Heart right ventricle (tissue), 16 donors: ENCODE measurements at regions not wholly inside any gene's neighbourhood (a gene's known extent, or its start where the extent isn't known, plus 50 kb on each side); places are given as distances from the start of the nearest gene placed in this dataset.

Source experiments
- ATAC-seq, 8 donors: fragments of 200-7000 bp; cut with Tn5 transposase; one replicate each; pipeline ENCODE4 v1.9.1; 2020; ENCODE audit warnings: mild to moderate bottlenecking in 8 of 8, moderate library complexity in 8 of 8, moderate number of reproducible peaks in 1 of 8
- DNase-seq, 2 donors: peaks; one replicate each; pipeline ENCODE4 v3.0.0-alpha.2; 2020
- H3K27ac ChIP-seq, 10 donors: fragments of 200-600 bp; sonication (generic) in 2 of 10; one replicate each; pipeline versions ENCODE4 v1.5.0 to v1.8.0; 2020 to 2022; ENCODE audit warnings: mild to moderate bottlenecking in 3 of 10
- H3K27me3 ChIP-seq, 7 donors: fragments of 200-600 bp; one replicate each; pipeline ENCODE4 v1.8.0; 2021 to 2022; ENCODE audit warnings: mild to moderate bottlenecking in 2 of 7
- H3K36me3 ChIP-seq, 9 donors: fragments of 200-600 bp; sonication (generic) in 1 of 9; one replicate each; pipeline versions ENCODE4 v1.5.0 to v1.8.0; 2020 to 2022; ENCODE audit warnings: mild to moderate bottlenecking in 2 of 9
- H3K4me1 ChIP-seq, 9 donors: fragments of 200-600 bp; sonication (generic) in 1 of 9; one replicate each; pipeline versions ENCODE4 v1.5.0 to v1.8.0; 2020 to 2022; ENCODE audit warnings: mild to moderate bottlenecking in 4 of 9
- H3K4me3 ChIP-seq, 10 donors: fragments of 200-600 bp; sonication (generic) in 2 of 10; one replicate each; pipeline versions ENCODE4 v1.5.0 to v1.8.0; 2020 to 2022; ENCODE audit warnings: mild to moderate bottlenecking in 7 of 10, moderate library complexity in 2 of 10
- H3K9me3 ChIP-seq, 11 donors: fragments of 200-600 bp in 10 of 11; sonication (generic) in 2 of 11; one replicate each; pipeline versions ENCODE4 v1.5.0 to v1.8.0; 2013 to 2022; ENCODE audit warnings: mild to moderate bottlenecking in 2 of 11, control low read depth in 1 of 11, moderate library complexity in 1 of 11
- CTCF ChIP-seq, 9 donors: fragments of 200-600 bp; sonication (generic) in 2 of 9; IDR thresholded peaks; one replicate each; pipeline versions ENCODE4 v1.5.0 to v1.8.0; 2021 to 2022; ENCODE audit warnings: antibody characterized with exemption in 9 of 9, mild to moderate bottlenecking in 5 of 9, moderate library complexity in 1 of 9
- WGBS, 2 donors: extraction: QIAGEN DNeasy Blood & Tissue Kit; methylation state at CpG; one replicate each; pipeline ENCODE4 v1.1.7; 2013; ENCODE audit warnings: inconsistent platforms in 1 of 2; 5-methylcytosine and 5-hydroxymethylcytosine counted together
- intact Hi-C, 10 donors: fragments of 100-400 bp; cut with DNase I; formaldehyde crosslinking; loops; one replicate each; pipeline versions ENCODE4 v1.11.1 to v1.14.2; 2022
- donor health status: Arrhythmogenic right ventricular cardiomyopathy.
- donor health status: ischemic (EF 13 %, LVEDD 7.1; RV severe dilation, severe dysfunction).
- donor health status: healthy with polysubstance abuse.
- donor health status: DM: no; HTN: yes; CAD: no.
- donor health status: DM: no; HTN: no; CAD: no.
- donor health status: ischemic (EF 25% LVEDD 6.9; RV normal size, moderate dysfunction).
- donor health status: ischemic (EF 25% LVEDD 5.7; RV mildly dilated, moderate dysfunction).
- donor health status: healthy.
- donor health status: DM: yes; HTN: yes; CAD: no.
- donor health status: Ischemic cardiomyopathy.
- donor health status: ischemic (EF 35%, LVEDD 5.7; RV mildly dilated, moderate dysfunction).
- donor health status: nonischemic (EF 11% LVEDD 7.7; RV severe dilation, severe dysfunction).
- donor health status: DM: yes; HTN: yes; CAD: no.
- donor health status: PGD.
- donor health status: ischemic (EF 29% LVEDD 5.4; RV normal size, mild dysfunction).
- donor health status: nonischemic (EF 23%, LVEDD 6.1; RV moderate dilation, normal function).

GRCh38 chr17:53273126-53273525 lies 549.6 kb upstream of the KIF2B start:
- no peaks in the 10 kb centered on the region for H3K27me3 ChIP-seq
- H3K36me3 ChIP-seq = no peaks in the 10 kb centered on the region
- TF ChIP-seq CTCF (IDR thresholded peaks at IDR 0.05) = no peak
- intact Hi-C loops = no loop called here
- no peak overlapping the region for H3K4me3 ChIP-seq
- DNase-seq (no peak), ATAC-seq (no peak)
- no peaks in the 10 kb centered on the region for H3K9me3 ChIP-seq
- WGBS, 2 donors = 62 to 65% methylated on average over 2 of the region's 2 CpGs
- H3K27ac ChIP-seq = no peak overlapping the region
- no peaks in the 10 kb centered on the region for H3K4me1 ChIP-seq

- WGBS, 2 donors = 52 to 63% methylated on average over 1 of the region's 1 CpG
Measured at GRCh38 chr17:53270936-53271335, 551.8 kb upstream of the KIF2B start.

GRCh38 chr17:53264730-53265129 lies 558.0 kb upstream of the KIF2B start:
- intact Hi-C loops = no loop called here
- Histone ChIP-seq H3K27me3 (no peaks in the 10 kb centered on the region), H3K4me1 (no peaks in the 10 kb centered on the region), H3K36me3 (no peaks in the 10 kb centered on the region), H3K27ac (no peak overlapping the region), H3K4me3 (no peak overlapping the region), H3K9me3 (peaks cover 0 to 3% (median 0%) of the 10 kb centered on the region in 11 donors)
- 89 to 97% methylated on average over 1 of the region's 1 CpG for WGBS, 2 donors
- DNase-seq = no peak
- TF ChIP-seq CTCF (IDR thresholded peaks at IDR 0.05) = no peak
- ATAC-seq = no peak

More at GRCh38 chr17:53270936-53271335, 551.8 kb upstream of the KIF2B start:
- Histone ChIP-seq H3K36me3 (no peaks in the 10 kb centered on the region), H3K4me1 (no peaks in the 10 kb centered on the region), H3K27ac (no peak overlapping the region), H3K27me3 (no peaks in the 10 kb centered on the region), H3K9me3 (peaks cover 0 to 3% (median 0%) of the 10 kb centered on the region in 11 donors), H3K4me3 (no peak overlapping the region)
- TF ChIP-seq CTCF (IDR thresholded peaks at IDR 0.05) = no peak
- intact Hi-C loops = no loop called here
- no peak for ATAC-seq
- DNase-seq = no peak

GRCh38 chr17:53253956-53254597 lies 568.6 kb upstream of the KIF2B start:
- ATAC-seq = no peak
- Histone ChIP-seq H3K4me3 (no peak overlapping the region), H3K4me1 (no peaks in the 10 kb centered on the region), H3K9me3 (peaks cover 0 to 20% (median 0%) of the 10 kb centered on the region in 11 donors), H3K27ac (no peak overlapping the region), H3K36me3 (no peaks in the 10 kb centered on the region), H3K27me3 (no peaks in the 10 kb centered on the region)
- WGBS, 2 donors = 28 to 67% methylated on average over 1 of the region's 1 CpG
- DNase-seq = no peak
- TF ChIP-seq CTCF (IDR thresholded peaks at IDR 0.05) = no peak
- intact Hi-C loops = loop anchor here in 1 of 10 donors (10.0 kb wide), 1 partner anchor 79 kb away; no protein-coding TSS in a partner anchor
